ENCODE measurements at regions not wholly inside any gene's neighbourhood (a gene's known extent, or its start where the extent isn't known, plus 50 kb on each side); places are given as distances from the start of the nearest gene placed in this dataset.
"Not testable (repeated sequence)": the region's sequence is repeated elsewhere in the genome, so short reads cannot be mapped to it uniquely, and the experiment has no call there.

DNA sequence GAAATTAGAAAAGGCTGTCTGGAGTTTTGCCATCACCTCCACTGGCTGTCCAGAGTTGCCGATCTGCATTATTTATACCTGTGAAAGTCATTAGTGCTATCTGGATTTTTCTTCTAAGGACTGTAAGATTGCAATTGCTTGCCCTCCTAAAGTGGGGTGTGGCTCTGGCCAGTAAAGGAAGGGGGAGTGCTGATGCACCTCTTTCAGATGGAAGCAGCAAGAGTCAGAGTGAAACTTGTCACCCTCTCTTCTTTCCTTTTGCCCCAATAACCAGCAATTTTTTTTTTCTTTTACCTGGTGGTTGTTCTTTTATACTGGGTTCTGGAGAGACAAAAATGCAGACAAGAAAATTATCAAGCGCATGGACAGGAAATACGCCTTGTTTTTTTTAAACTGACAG, 527.4 kb upstream of the NRP1 start:
- DNase-seq (ENCODE audit: low read depth, low spot score), result no peak

DNA sequence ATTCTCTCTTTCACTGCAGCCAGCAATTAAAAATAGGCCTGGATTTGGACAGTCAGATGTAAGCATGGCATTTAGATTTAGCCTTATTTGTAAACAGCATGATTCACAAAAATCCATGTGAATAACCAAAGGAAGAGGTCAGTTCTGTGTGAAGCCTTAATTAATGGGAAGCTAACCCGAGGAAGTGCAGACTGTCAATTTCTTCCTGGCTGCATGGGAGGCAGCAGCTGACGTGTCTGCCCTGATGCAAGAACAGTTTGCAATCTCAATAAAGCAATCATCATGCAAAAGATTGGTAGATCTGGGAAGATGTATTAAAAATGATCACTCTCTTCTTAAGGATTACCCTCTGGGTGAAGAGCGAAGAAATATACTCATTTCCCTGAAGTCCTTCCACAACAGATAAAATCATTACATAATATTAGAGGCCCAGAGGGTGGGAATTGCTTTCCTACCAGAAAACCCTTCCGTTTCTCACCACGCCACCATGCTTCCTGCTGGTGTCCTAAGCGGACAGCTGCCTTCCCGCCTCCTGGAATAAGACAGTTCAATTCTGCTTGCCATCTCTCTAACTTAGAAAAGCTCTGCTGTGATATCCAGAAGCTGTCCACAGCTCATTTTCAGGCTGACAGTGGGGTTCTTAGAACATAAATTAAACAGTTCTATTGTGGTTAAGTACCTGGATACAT, 526.7 kb upstream of the NRP1 start:
- no peak for DNase-seq (ENCODE audit: low read depth, low spot score)

DNA sequence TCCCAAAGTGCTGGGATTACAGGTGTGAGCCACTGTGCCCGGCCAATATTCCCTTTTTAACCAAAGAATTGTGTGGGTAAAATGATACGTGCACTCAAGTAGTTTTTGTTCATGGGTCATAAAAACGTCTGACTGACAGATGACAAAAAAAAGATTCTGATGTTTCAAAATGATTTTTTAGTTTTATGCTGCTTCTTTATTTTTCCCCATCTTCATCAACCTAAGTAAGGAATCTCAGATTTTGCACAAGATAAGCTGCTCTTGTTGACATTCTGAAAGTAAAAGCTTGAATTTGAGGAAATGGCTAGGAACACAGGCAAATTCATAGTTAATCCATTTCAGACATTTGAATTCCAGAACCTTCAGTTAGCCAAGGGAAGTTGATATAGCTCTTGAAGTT, 526.1 kb upstream of the NRP1 start:
- DNase-seq (ENCODE audit: low read depth, low spot score), result no peak

DNA sequence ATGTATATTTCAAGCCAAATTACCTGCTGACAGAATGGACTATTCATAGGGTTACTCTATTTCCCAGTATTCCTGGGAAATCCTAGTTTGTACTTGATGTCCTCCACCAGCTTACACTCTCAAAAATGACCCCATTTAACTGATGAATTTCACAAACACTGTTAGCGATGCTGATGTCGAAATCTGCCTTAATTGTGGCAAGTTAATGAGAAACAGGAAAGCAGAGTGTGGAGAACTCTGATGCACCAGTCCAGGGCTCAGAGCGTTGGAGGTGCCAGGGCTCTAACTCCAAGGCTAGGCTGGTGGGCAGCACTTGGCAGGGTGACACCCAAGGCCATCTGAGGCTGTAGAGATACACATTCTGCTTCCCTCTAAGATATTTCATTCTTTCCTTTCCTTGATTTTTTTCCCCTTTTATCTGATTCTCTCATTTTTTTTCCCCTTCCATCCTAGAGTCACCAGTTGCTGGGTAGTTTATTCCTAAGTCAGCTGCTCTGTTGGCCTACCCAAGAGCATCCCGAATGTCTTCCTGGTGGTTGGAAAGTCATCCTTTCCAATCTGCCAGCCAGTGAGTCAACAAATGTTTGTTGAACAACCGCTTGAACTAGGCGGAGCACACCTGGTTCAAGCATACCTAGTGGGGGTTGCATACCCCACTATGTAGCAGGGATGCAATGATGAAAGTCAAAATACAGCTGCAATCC, 525.0 kb upstream of the NRP1 start:
- no peak for DNase-seq (ENCODE audit: low read depth, low spot score)

DNA sequence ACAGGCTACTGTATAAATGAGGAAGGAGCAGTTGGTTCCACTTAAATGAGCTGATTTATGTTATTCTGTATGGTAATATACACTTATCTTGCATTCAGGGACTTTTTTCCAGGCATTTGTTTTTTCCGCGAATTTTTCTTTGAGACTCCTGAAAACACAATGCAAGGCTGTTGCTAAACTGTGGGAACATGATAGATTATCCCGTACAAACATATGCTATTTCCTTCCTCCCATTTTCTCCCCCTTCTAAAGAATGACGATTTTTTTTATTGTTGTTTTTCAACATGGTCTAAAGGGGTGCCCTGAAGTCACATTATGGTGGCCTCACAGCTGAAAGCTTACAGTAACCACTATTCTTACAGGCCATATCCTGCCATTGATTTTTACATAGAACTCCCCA, 523.9 kb upstream of the NRP1 start:
- no peak for DNase-seq (ENCODE audit: low read depth, low spot score)

DNA sequence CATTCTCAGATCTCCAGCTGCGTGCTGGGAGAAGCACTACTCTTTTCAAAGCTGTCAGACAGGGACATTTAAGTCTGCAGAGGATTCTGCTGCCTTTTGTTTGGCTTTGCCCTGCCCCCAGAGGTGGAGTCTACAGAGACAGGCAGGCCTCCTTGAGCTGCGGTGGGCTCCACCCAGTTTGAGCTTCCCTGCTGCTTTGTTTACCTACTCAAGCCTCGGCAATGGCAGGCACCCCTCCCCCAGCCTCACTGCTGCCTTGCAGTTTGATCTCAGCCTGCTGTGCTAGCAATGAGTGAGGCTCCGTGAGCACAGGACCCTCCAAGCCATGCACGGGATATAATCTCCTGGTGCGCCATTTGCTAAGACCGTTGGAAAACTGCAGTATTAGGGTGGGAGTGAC, 518.8 kb upstream of the NRP1 start:
- not testable (repeated sequence) for DNase-seq (ENCODE audit: low read depth, low spot score)

DNA sequence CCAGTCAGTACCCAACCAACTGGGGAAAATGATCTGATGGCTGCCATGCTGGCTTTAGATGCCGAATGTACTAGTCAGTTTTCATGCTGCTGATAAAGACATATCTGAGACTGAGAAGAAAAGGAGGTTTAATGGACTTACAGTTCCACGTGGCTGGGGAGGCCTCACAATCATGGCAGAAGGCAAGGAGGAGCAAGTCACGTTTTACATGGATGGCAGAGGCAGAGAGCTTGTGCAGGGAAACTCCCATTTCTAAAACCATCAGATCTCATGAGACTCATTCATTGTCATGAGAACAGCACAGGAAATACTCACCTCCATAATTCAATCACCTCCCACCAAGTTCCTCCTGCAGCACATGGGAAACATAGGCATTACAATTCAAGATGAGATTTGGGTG, 508.9 kb upstream of the NRP1 start:
- no peak for DNase-seq (ENCODE audit: low read depth, low spot score)

DNA sequence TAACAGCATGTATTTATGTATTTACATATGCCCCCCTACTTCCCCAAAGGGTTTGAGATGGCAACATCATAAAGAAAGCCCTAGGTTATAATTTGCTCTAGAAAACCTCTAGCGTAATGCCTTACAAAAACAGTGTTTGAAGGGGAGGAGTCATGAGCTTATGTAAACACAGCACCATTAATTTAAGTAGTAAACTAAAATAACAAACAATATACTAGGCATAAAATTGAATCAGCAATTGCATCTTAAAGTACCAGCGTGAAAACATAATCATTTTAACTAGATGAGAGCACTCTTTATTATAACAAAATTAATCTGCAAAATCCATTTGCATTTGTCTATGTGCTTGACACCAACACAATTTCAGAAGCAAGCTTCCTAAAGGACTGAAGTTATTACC, 507.2 kb upstream of the NRP1 start:
- no peak for DNase-seq (ENCODE audit: low read depth, low spot score)

DNA sequence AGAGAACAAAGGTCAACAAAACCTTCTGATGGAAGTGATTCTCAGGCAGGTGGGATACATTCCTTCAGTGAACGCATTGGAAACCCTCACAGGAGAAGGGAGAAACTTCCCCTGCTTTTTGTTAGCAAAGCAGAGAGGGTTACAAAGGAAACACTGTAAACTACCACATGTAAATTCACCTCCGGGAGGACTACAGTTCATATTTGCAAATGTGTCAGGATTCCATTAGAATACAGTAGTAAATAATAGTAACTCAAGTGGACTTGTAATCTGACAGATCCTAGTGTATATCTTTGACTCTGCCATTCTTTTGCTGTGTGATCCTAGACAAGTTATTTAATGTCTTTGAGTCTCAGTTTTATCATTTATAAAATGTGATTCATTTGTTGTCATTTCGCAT, 504.3 kb upstream of the NRP1 start:
- DNase-seq (ENCODE audit: low read depth, low spot score), result no peak

DNA sequence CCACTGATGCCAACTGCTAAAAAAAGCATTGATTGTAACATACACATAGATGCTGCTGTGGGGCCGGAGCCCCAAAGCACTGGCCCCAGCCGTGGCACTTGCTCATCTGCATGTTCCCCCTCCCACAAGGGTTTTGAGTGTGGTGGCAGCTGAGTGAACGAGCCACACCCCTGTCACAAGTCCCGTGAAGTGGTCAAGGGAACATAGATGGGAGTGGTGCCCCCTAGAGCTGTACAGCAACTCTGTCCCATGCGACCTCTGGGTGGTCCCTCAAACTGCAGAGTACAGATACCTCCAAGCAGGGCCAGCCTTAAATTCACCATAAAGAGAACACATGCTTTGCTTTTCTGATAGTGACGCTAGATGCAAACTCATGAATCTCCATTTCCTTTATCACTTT, 503.3 kb upstream of the NRP1 start:
- DNase-seq (ENCODE audit: low read depth, low spot score), result no peak

DNA sequence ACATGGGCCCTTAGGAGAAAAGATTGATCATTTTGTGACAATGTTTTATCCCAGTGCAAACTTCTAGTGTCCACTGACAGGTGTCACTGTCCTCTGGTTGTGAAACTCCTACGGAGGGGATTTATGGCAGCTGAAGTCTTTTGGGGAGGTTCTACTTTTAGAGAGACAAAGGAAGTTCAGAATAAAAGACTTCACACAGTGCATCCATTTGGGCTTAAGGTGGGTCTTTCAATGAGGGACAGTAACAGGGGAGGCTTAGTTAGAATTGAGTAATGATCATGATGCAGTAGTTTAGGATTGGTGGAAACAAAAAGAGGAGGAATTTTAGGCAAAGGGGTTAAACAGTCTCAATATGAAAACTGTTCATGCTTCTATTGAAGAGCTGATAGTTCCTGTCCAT, 501.1 kb upstream of the NRP1 start:
- no peak for DNase-seq (ENCODE audit: low read depth, low spot score)

DNA sequence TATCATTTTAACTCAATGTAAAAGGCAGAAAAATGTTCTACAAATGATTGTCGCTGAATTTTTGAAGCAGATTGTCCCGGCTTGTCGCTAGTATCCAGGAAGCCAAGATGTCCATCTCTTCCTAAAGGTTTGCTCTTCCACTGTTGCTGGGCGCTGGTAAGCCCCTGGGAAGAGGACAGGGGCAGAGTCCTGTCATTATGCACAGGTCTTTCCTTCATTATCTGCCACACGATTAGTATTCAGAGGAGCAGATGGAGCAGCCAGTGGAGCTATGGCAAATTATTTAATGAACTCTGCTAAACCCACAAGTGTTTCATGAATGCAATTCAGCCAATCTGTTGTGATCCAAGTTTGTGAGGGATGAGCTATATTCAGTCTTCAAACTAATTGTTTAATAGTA, 499.1 kb upstream of the NRP1 start:
- no peak for DNase-seq (ENCODE audit: low read depth, low spot score)

DNA sequence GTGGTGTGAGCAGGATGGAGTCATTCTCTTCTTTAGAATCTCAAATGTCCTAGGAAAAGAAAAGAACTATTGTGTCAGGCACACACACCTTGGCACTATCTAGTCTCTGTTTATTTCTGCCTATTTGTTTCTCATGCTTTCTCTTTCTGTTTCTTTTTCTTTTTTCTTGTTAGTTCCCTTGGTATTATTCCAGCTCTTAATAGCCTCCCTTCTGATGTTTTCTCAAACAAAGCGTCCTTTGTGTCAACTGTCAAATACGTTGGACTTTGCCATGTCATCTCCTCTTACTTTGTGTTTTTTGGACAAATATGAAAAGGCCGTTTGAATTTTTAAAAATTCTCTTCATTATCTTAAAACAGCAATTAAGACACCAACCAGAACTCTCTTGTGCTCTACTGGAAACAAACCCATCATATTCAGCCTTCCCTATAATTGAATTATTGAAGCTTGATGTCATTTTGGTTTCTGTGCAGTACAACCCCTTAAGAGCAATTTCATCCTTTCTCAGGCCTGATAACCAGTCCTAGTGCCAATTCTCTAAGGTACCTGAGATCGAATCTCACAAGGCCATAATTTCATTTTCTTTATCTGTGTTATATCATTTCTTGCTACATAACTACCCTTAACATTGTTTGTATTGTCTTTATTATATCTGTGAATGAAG, 497.8 kb upstream of the NRP1 start:
- DNase-seq (ENCODE audit: low read depth, low spot score), result no peak

DNA sequence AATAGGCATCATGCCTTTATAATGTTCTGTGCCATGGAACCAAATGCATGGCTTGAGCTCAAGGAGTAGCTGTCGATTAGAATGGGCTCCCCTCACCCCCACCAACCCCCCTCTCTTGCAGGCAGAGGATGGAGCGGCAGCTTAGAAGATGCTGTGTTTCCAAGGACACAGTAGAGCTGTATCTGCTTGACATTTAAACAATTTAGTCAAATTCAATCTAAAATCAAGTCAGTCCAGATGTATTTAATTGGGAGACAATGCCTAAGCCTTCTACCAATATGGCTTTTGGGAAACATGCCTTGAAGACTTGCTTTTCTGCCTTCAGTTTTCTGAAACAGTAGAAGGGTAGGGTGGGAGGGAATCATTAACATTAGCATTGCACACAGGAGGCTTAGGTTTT, 497.1 kb upstream of the NRP1 start:
- no peak for DNase-seq (ENCODE audit: low read depth, low spot score)

DNA sequence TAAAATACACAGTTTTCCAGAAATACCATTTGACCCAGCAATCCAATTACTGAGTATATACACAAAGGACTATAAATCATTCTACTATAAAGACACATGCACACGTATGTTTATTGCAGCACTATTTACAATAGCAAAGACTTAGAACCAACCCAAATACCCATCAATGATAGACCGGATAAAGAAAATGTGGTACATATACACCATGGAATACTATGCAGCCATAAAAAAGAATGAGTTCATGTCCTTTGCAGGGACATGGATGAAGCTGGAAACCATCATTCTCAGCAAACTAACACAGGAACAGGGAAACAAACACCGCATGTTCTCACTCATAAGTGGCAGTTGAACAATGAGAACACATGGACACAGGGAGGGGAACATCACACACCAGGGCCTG, 495.4 kb upstream of the NRP1 start:
- not testable (repeated sequence) for DNase-seq (ENCODE audit: low read depth, low spot score)

DNA sequence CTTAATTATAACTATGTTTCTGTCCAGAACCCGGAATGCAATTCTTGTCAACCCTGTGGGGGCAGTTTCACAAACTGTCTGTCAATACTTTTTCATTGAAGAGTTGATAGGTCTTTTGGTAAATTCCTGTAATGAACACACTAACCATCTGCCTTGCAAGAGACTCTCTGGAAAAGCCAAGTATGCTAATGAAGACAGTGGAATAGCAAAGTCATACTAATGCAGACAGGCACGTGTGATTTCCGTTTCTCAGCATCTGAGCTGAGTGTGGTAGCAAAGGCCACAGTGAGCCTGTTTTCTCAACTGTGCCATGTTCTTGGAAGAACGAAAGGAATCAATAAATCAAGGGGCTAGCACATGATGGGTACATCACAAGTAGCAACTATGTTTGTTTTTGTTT, 494.1 kb upstream of the NRP1 start:
- DNase-seq (ENCODE audit: low read depth, low spot score), result no peak

DNA sequence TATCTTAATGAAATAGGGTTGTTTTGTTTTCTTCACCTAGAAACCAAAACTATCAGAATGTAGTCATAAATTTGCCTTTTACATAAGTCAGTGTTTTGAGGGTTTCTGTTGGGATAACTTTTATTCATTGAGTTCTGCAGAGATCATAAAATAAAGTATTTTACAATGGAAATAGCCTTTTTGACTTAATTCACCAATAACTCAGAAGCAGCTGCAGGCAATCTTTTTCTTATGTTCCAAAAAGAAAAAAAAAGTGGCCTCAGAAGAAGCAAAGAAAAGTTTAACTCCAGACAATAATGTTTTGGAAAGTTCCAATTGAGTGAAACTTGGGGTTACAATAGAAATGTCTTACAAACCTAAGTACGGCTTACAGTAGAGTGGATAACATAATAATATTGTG, 491.7 kb upstream of the NRP1 start:
- DNase-seq (ENCODE audit: low read depth, low spot score), result no peak

DNA sequence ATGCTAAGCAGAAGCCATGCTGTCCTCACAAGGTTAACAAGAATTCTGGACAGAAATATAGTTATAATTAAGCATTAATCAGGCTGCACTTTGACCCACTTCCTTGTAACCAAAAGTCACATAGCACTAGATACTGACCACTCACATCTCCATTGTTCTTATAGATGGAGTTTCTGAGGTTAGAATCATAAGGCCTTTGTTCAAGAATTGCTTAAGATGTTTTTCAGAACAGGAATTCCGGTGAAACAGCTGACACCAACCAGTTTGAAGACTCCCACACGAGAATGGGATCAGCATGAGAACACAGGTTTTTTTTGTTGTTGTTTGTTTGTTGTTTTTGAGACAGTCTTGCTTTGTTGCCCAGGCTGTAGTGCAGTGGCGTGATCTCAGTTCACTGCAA, 488.3 kb upstream of the NRP1 start:
- DNase-seq (ENCODE audit: low read depth, low spot score), result no peak

DNA sequence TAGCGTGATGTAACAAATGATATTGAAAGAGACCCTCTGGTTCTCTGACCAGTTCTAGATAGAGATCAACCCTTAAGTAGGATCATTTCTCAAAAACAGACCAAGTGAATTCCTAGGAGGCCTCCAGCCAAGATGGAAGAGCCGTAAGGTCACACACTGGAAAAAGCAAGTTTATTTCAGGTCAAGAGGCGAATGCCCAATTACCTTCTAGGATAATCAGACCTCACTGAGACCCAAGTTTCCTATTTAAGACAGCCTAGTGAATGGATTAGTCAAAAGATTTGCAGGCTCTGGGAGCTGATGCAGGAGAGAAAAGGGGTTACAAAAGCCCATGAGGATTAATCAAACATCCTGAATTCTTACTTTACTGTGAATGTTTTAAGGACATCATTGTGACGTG, 486.1 kb upstream of the NRP1 start:
- DNase-seq (ENCODE audit: low read depth, low spot score), result no peak

DNA sequence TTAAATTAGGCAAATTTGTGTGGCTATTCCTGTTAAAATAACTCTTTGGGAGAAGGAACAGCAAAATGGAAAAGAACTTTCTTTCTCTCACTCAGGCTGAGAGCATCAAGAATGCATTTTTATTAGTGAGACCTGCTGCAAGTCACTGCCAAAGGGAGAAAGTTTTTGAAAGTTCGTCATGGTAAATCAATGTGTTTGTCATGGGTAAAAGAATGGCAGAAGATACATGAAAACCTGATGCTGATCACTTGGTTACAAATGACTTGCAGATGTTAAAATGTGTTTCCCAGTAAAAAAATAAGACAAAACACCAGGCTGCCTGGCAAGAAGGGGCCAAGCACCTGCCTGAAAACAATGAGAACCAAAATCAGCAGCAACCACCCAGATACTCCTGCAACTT, 484.7 kb upstream of the NRP1 start:
- no peak for DNase-seq (ENCODE audit: low read depth, low spot score)

DNA sequence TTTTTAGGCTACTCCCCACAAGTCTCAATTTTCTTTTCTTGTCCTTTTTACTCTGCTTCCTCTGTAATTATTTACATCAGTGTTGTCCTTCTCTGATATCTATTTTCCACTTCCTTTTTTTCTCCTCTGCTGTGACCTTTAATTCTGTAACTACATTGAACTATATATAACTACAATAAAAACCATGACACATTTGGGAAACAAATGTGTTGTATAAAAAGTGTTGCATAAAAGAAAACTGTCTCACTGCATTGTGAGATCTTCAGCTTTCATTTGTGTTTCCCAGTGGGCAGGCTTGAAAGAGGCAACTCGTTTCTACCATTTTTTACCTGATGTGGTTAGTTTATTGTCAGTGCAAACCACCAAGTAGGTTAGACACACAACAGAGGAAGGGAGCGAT, 483.9 kb upstream of the NRP1 start:
- no peak for DNase-seq (ENCODE audit: low read depth, low spot score)

DNA sequence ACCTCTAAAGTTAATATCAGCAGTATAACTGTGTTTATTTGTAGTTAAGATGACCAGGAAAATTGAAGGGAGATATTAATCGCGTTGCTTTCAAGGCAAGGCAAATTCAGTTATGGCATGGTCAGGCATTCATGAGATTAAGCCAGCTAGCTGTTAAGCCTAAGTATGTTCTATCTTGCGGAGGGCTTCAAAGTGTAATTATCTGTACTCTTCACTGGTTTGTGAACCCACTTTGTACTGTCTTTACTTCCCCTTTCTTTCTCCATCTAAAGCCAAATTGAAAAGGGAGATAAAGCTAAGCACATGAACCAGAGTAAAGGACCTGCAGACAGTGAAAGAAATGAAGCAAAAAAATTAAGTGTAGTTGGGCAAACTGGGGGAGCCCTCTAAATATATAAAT, 483.1 kb upstream of the NRP1 start:
- DNase-seq (ENCODE audit: low read depth, low spot score), result no peak

DNA sequence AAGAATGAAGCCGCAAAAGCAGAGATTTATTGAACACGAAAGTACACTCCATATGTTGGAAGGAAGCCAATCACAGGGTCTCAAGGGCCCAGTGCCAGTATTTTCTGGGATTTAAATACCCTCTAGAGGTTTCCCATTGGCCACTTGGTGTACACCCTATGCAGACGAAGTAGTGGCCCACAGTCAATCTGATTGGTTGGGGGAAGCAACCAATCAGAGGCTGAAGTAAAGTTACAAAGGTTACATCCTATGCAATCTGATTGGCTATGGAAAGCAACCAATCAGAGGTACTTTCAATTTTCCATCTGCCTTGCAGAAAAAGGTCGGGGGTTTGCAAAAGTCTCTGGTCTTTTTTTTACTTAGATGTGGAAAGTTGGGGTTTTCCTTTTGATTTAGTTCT, 481.3 kb upstream of the NRP1 start:
- no peak for DNase-seq (ENCODE audit: low read depth, low spot score)

All from astrocyte of the hippocampus (primary cell).